ENCODE measurements at regions not wholly inside any gene's neighbourhood (a gene's known extent, or its start where the extent isn't known, plus 50 kb on each side); places are given as distances from the start of the nearest gene placed in this dataset.

- TF ChIP-seq ZNF791 (tag by site-specific recombination; IDR thresholded peaks at IDR 0.05) = no peak
- no peak for TF ChIP-seq REPIN1 (tag by site-specific recombination; IDR thresholded peaks at IDR 0.05; ENCODE audit: low read depth)
- no peak for TF ChIP-seq ZNF274 (IDR thresholded peaks at IDR 0.05; ENCODE audit: low read length)
- TF ChIP-seq ZNF274 (tag by site-specific recombination; IDR thresholded peaks at IDR 0.05; ENCODE audit: borderline replicate concordance) = no peak
- TF ChIP-seq ZNF184 (tag by site-specific recombination; IDR thresholded peaks at IDR 0.05) = no peak
- TF ChIP-seq ZNF23 (tag by site-specific recombination; IDR thresholded peaks at IDR 0.05; ENCODE audit: borderline replicate concordance) = no peak
- TF ChIP-seq, protein P1, sequence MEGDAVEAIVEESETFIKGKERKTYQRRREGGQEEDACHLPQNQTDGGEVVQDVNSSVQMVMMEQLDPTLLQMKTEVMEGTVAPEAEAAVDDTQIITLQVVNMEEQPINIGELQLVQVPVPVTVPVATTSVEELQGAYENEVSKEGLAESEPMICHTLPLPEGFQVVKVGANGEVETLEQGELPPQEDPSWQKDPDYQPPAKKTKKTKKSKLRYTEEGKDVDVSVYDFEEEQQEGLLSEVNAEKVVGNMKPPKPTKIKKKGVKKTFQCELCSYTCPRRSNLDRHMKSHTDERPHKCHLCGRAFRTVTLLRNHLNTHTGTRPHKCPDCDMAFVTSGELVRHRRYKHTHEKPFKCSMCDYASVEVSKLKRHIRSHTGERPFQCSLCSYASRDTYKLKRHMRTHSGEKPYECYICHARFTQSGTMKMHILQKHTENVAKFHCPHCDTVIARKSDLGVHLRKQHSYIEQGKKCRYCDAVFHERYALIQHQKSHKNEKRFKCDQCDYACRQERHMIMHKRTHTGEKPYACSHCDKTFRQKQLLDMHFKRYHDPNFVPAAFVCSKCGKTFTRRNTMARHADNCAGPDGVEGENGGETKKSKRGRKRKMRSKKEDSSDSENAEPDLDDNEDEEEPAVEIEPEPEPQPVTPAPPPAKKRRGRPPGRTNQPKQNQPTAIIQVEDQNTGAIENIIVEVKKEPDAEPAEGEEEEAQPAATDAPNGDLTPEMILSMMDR (tag by site-specific recombination; IDR thresholded peaks at IDR 0.05) = no peak
- TF ChIP-seq RBAK (tag by site-specific recombination; IDR thresholded peaks at IDR 0.05) = no peak
- TF ChIP-seq, protein P2, sequence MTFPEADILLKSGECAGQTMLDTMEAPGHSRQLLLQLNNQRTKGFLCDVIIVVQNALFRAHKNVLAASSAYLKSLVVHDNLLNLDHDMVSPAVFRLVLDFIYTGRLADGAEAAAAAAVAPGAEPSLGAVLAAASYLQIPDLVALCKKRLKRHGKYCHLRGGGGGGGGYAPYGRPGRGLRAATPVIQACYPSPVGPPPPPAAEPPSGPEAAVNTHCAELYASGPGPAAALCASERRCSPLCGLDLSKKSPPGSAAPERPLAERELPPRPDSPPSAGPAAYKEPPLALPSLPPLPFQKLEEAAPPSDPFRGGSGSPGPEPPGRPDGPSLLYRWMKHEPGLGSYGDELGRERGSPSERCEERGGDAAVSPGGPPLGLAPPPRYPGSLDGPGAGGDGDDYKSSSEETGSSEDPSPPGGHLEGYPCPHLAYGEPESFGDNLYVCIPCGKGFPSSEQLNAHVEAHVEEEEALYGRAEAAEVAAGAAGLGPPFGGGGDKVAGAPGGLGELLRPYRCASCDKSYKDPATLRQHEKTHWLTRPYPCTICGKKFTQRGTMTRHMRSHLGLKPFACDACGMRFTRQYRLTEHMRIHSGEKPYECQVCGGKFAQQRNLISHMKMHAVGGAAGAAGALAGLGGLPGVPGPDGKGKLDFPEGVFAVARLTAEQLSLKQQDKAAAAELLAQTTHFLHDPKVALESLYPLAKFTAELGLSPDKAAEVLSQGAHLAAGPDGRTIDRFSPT (tag by site-specific recombination; IDR thresholded peaks at IDR 0.05) = no peak
Measured at GRCh38 chr14:82445810-82446570, 912.3 kb upstream of the SEL1L start.
